B cell (primary cell): ENCODE measurements at regions not wholly inside any gene's neighbourhood (a gene's known extent, or its start where the extent isn't known, plus 50 kb on each side); places are given as distances from the start of the nearest gene placed in this dataset.

Source experiments
- EZH2 ChIP-seq: IDR thresholded peaks from 2 replicates; pipeline ENCODE4 v1.6.1; 2012; ENCODE audit warnings: borderline replicate concordance, low read depth, mild to moderate bottlenecking, moderate library complexity, low read length; ENCODE audit not compliant: insufficient read depth, poor library complexity, severe bottlenecking
- TF ChIP-seq, protein P1 (sequence below): fragments of 200-600 bp; IDR thresholded peaks from one replicate; pipeline ENCODE4 v1.8.0; 2022; ENCODE audit warnings: antibody characterized with exemption, mild to moderate bottlenecking

GRCh38 chr7:110587294-110587693 is 503.6 kb upstream of the LRRN3 start:
- TF ChIP-seq, protein P1, sequence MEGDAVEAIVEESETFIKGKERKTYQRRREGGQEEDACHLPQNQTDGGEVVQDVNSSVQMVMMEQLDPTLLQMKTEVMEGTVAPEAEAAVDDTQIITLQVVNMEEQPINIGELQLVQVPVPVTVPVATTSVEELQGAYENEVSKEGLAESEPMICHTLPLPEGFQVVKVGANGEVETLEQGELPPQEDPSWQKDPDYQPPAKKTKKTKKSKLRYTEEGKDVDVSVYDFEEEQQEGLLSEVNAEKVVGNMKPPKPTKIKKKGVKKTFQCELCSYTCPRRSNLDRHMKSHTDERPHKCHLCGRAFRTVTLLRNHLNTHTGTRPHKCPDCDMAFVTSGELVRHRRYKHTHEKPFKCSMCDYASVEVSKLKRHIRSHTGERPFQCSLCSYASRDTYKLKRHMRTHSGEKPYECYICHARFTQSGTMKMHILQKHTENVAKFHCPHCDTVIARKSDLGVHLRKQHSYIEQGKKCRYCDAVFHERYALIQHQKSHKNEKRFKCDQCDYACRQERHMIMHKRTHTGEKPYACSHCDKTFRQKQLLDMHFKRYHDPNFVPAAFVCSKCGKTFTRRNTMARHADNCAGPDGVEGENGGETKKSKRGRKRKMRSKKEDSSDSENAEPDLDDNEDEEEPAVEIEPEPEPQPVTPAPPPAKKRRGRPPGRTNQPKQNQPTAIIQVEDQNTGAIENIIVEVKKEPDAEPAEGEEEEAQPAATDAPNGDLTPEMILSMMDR: no peak
- no peak for TF ChIP-seq EZH2
